SK-N-SH (cell line): ENCODE measurements at regions not wholly inside any gene's neighbourhood (a gene's known extent, or its start where the extent isn't known, plus 50 kb on each side); places are given as distances from the start of the nearest gene placed in this dataset.
"Not testable (repeated sequence)": the region's sequence is repeated elsewhere in the genome, so short reads cannot be mapped to it uniquely, and the experiment has no call there.

Experiments
- CTCF ChIA-PET: fragments of 300-600, 350-600 bp; formaldehyde crosslinking; extraction: SDS; loops from one replicate; lab custom pipeline; 2021; lab: Yijun Ruan, JAX
- POLR2A ChIA-PET: fragments of 350-600 bp; sonication (Branson Sonifier 250); formaldehyde crosslinking; extraction: SDS; loops from one replicate; lab custom pipeline; 2020; ENCODE audit warnings: antibody characterized with exemption, inconsistent platforms; lab: Yijun Ruan, JAX
- DNase-seq: peaks from one replicate; pipeline ENCODE4 v3.0.0; 2012
- H2AFZ ChIP-seq: fragments of 200-600 bp; sonication (generic); 2 replicates; pipeline ENCODE4 v1.8.1; 2016; ENCODE audit warnings: antibody characterized with exemption, mild to moderate bottlenecking, low read depth
- H3F3A ChIP-seq: fragments of 200-600 bp; sonication (generic); replicated peaks from 2 replicates; pipeline ENCODE3; 2016; ENCODE audit warnings: antibody characterized with exemption, mild to moderate bottlenecking; ENCODE audit not compliant: insufficient read depth
- H3K27ac ChIP-seq, 2 experiments: fragments of 200-500 bp in 1 of 2; fragments of 200-600 bp in 1 of 2; sonication (Bioruptor generic) in 1 of 2; sonication (generic), shearing (Covaris generic) in 1 of 2; 2 replicates each; pipeline versions ENCODE4 v1.5.1 to v1.6.1; 2014 to 2016; ENCODE audit warnings: low read depth in 2 of 2, inconsistent platforms in 1 of 2, low read length in 1 of 2, mild to moderate bottlenecking in 1 of 2, mixed read lengths in 1 of 2
- H3K27me3 ChIP-seq: fragments of 200-600 bp; sonication (generic), shearing (Covaris generic); 2 replicates; pipeline ENCODE4 v1.6.1; 2016; ENCODE audit warnings: mixed run types; ENCODE audit not compliant: insufficient read depth
- H3K36me3 ChIP-seq, 2 experiments: fragments of 200-500 bp in 1 of 2; fragments of 200-600 bp in 1 of 2; sonication (Bioruptor generic) in 1 of 2; sonication (generic) in 1 of 2; replicated peaks in 1 of 2; 2 replicates each; pipeline versions ENCODE3 to v1.5.1; 2014 to 2016; ENCODE audit warnings: low read length in 1 of 2, mild to moderate bottlenecking in 1 of 2; ENCODE audit not compliant: insufficient read depth in 2 of 2, control insufficient read depth in 1 of 2
- H3K4me1 ChIP-seq, 2 experiments: fragments of 200-500 bp in 1 of 2; fragments of 200-600 bp in 1 of 2; sonication (Bioruptor generic) in 1 of 2; sonication (generic), shearing (Covaris generic) in 1 of 2; 2 replicates each; pipeline versions ENCODE4 v1.5.1 to v1.6.1; 2014 to 2016; ENCODE audit warnings: low read depth in 1 of 2, low read length in 1 of 2, mixed run types in 1 of 2; ENCODE audit not compliant: insufficient read depth in 2 of 2, control insufficient read depth in 1 of 2
- H3K4me2 ChIP-seq: fragments of 200-600 bp; sonication (generic), shearing (Covaris generic); 2 replicates; pipeline ENCODE4 v1.6.1; 2017; ENCODE audit warnings: mixed run types
- H3K4me3 ChIP-seq, 2 experiments: fragments of 200-500 bp in 1 of 2; fragments of 200-600 bp in 1 of 2; sonication (Bioruptor generic) in 1 of 2; sonication (generic), shearing (Covaris generic) in 1 of 2; 2 replicates each; pipeline versions ENCODE4 v1.5.1 to v1.8.1; 2014 to 2016; ENCODE audit warnings: low read depth in 2 of 2, inconsistent platforms in 1 of 2, low read length in 1 of 2, mild to moderate bottlenecking in 1 of 2, mixed read lengths in 1 of 2, moderate library complexity in 1 of 2
- H3K79me2 ChIP-seq: fragments of 200-600 bp; sonication (generic); 2 replicates; pipeline ENCODE4 v1.8.1; 2017; ENCODE audit warnings: mild to moderate bottlenecking; ENCODE audit not compliant: insufficient read depth
- H3K9ac ChIP-seq: fragments of 200-600 bp; sonication (generic); 2 replicates; pipeline ENCODE4 v1.6.1; 2017; ENCODE audit warnings: mixed run types
- H3K9me2 ChIP-seq: fragments of 200-600 bp; sonication (generic); 2 replicates; pipeline ENCODE4 v1.6.1; 2017; ENCODE audit warnings: mixed run types
- H3K9me3 ChIP-seq: fragments of 200-600 bp; sonication (generic); 2 replicates; pipeline ENCODE4 v1.6.1; 2017; ENCODE audit warnings: mixed run types, mild to moderate bottlenecking, moderate library complexity
- H4K20me1 ChIP-seq: fragments of 200-600 bp; sonication (generic); 2 replicates; pipeline ENCODE4 v1.6.1; 2017; ENCODE audit warnings: mild to moderate bottlenecking, mixed run types; ENCODE audit not compliant: insufficient read depth
- EZH2phosphoT487 ChIP-seq: fragments of 200-600 bp; sonication (generic); IDR thresholded peaks from 2 replicates; pipeline ENCODE4 v1.6.1; 2017; ENCODE audit warnings: low read depth, mixed run types, mild to moderate bottlenecking, antibody characterized with exemption, moderate library complexity, borderline replicate concordance
- FOXJ3 ChIP-seq: sonication (generic); formaldehyde crosslinking; IDR thresholded peaks from 2 replicates; pipeline ENCODE4 v1.5.1; 2020; ENCODE audit warnings: mild to moderate bottlenecking, missing genetic modification reagents
- MEF2A ChIP-seq: IDR thresholded peaks from 2 replicates; pipeline ENCODE4 v1.4.0; 2012; ENCODE audit warnings: low read depth, borderline replicate concordance
- NRF1 ChIP-seq: IDR thresholded peaks from 2 replicates; pipeline ENCODE4 v1.6.1; 2012; ENCODE audit warnings: low read depth, mild to moderate bottlenecking, low read length
- POLR2AphosphoS5 ChIP-seq: IDR thresholded peaks from 2 replicates; pipeline ENCODE4 v1.6.1; 2012; ENCODE audit warnings: low read depth, low read length
- RAD21 ChIP-seq: IDR thresholded peaks from 2 replicates; pipeline ENCODE4 v1.6.1; 2012; ENCODE audit warnings: mild to moderate bottlenecking, low read length
- RCOR1 ChIP-seq: fragments of 150-350 bp; IDR thresholded peaks from 2 replicates; pipeline ENCODE4 v1.6.1; 2017; ENCODE audit warnings: antibody characterized with exemption, low read length
- REST ChIP-seq: IDR thresholded peaks from 2 replicates; pipeline ENCODE4 v1.6.1; 2012; ENCODE audit warnings: mild to moderate bottlenecking, low read depth, low read length, moderate library complexity
- RXRA ChIP-seq: IDR thresholded peaks from 2 replicates; pipeline ENCODE4 v1.4.0; 2012; ENCODE audit warnings: low read depth, mild to moderate bottlenecking, borderline replicate concordance
- TAF1 ChIP-seq: IDR thresholded peaks from 2 replicates; pipeline ENCODE4 v1.6.1; 2012; ENCODE audit warnings: low read depth, mild to moderate bottlenecking, low read length, moderate library complexity, borderline replicate concordance
- WGBS: methylation state at CpG from one replicate; pipeline ENCODE4 v1.1.6; 2017; ENCODE audit warnings: low lambda C conversion rate; 5-methylcytosine and 5-hydroxymethylcytosine counted together

GRCh38 chrX:115357326-115358120, 68.0 kb downstream of the LUZP4 start:
- TF ChIP-seq FOXJ3 (CRISPR knock-in tag) (no peak), RCOR1 (no peak), EZH2phosphoT487 (no peak), REST (no peak), RAD21 (no peak), RXRA (no peak), POLR2AphosphoS5 (no peak), TAF1 (no peak), MEF2A (no peak), NRF1 (no peak)
- Histone ChIP-seq H3K27me3 (no peaks in the 10 kb centered on the region), H3F3A (no peaks in the 10 kb centered on the region), H3K4me2 (no peak overlapping the region), H3K9ac (no peak overlapping the region), H3K27ac (no peak overlapping the region), H3K4me1 (no peaks in the 10 kb centered on the region), H4K20me1 (no peaks in the 10 kb centered on the region), H3K79me2 (no peaks in the 10 kb centered on the region), H3K9me3 (no peaks in the 10 kb centered on the region), H2AFZ (no peak overlapping the region), H3K4me3 (no peak overlapping the region), H3K9me2 (no peaks in the 10 kb centered on the region), H3K36me3 (no peaks in the 10 kb centered on the region)
- ChIA-PET POLR2A (no interaction called here), CTCF (no interaction called here)
- 41% methylated on average over 3 of the region's 3 CpGs for WGBS
- no peak for DNase-seq

GRCh38 chrX:115359508-115359907, 70.0 kb downstream of the LUZP4 start:
- H3K9me2 ChIP-seq, H3K4me2 ChIP-seq, H3K4me1 ChIP-seq, H2AFZ ChIP-seq, H3K27me3 ChIP-seq, H3K27ac ChIP-seq, H3K4me3 ChIP-seq, CTCF ChIA-PET, H4K20me1 ChIP-seq, POLR2A ChIA-PET, DNase-seq, H3K36me3 ChIP-seq, H3K9ac ChIP-seq, H3F3A ChIP-seq, H3K9me3 ChIP-seq, H3K79me2 ChIP-seq: not testable (repeated sequence)
- 49% methylated on average over 7 of the region's 7 CpGs for WGBS
